ENCODE measurements at regions not wholly inside any gene's neighbourhood (a gene's known extent, or its start where the extent isn't known, plus 50 kb on each side); places are given as distances from the start of the nearest gene placed in this dataset.
A peak's percentile ranks its signal among the peaks of the same experiment; 100 is the strongest.

DNA sequence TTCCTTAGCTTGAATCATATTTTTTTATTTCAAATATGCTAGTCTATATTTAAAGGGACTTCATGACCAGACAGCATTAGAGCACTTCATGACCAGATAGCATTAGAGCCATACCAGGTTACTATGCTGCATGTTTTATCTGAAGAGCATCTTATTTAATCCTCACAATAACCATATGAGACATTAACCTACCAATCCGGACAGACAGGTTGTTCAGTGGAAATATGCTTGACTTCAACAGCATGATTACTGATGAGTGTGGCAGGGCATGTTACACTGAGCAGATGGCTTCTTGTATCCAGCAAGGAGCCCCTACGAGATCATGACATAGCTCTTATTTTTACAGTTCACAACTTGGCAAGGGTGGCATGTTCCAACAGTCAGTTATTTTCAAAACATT, 85.0 kb upstream of the KCTD3 start:
- Mint-ChIP-seq H3K36me3 (ENCODE audit: low read depth, unreplicated experiment) (no peaks in the 10 kb centered on the region), H3K27ac (ENCODE audit: unreplicated experiment) (no peak overlapping the region), H3K4me3 (ENCODE audit: unreplicated experiment) (no peak overlapping the region), H3K27me3 (ENCODE audit: low read depth, unreplicated experiment) (no peaks in the 10 kb centered on the region), H3K4me1 (ENCODE audit: low read depth, unreplicated experiment) (peaks cover 6% of the 10 kb centered on the region), H3K9me3 (ENCODE audit: unreplicated experiment) (peaks cover 4% of the 10 kb centered on the region)
- DNase-seq (ENCODE audit: low read depth), result no peak
- no peaks in the 10 kb centered on the region for H3K36me3 ChIP-seq (ENCODE audit: insufficient read depth, low read length)
- no peak overlapping the region for H3K27ac ChIP-seq (ENCODE audit: low read depth, low read length)
- no peak for FAIRE-seq
- no peak overlapping the region for H3K9ac ChIP-seq (ENCODE audit: low read length)
- H2AFZ ChIP-seq (ENCODE audit: low read depth, low read length), result no peak overlapping the region
- no peak overlapping the region for H3K4me3 ChIP-seq (ENCODE audit: insufficient read depth, low read depth, low read length)
- TF ChIP-seq EZH2 (IDR thresholded peaks at IDR 0.05; ENCODE audit: insufficient read depth, low read length), result no peak
- TF ChIP-seq, protein P1, sequence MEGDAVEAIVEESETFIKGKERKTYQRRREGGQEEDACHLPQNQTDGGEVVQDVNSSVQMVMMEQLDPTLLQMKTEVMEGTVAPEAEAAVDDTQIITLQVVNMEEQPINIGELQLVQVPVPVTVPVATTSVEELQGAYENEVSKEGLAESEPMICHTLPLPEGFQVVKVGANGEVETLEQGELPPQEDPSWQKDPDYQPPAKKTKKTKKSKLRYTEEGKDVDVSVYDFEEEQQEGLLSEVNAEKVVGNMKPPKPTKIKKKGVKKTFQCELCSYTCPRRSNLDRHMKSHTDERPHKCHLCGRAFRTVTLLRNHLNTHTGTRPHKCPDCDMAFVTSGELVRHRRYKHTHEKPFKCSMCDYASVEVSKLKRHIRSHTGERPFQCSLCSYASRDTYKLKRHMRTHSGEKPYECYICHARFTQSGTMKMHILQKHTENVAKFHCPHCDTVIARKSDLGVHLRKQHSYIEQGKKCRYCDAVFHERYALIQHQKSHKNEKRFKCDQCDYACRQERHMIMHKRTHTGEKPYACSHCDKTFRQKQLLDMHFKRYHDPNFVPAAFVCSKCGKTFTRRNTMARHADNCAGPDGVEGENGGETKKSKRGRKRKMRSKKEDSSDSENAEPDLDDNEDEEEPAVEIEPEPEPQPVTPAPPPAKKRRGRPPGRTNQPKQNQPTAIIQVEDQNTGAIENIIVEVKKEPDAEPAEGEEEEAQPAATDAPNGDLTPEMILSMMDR (IDR thresholded peaks at IDR 0.05; ENCODE audit: insufficient read depth, low read depth, low read length), result no peak
- no peaks in the 10 kb centered on the region for H3K79me2 ChIP-seq (ENCODE audit: insufficient read depth, low read length)
- no peaks in the 10 kb centered on the region for H3K4me1 ChIP-seq (ENCODE audit: insufficient read depth, low read length)
- H3K27me3 ChIP-seq (ENCODE audit: insufficient read depth, low read length), result no peaks in the 10 kb centered on the region
- H3K4me2 ChIP-seq (ENCODE audit: low read length), result no peak overlapping the region
- no peaks in the 10 kb centered on the region for H4K20me1 ChIP-seq (ENCODE audit: insufficient read depth, low read length)
- no peaks in the 10 kb centered on the region for H3K9me3 ChIP-seq (ENCODE audit: insufficient read depth, low read depth, low read length)

DNA sequence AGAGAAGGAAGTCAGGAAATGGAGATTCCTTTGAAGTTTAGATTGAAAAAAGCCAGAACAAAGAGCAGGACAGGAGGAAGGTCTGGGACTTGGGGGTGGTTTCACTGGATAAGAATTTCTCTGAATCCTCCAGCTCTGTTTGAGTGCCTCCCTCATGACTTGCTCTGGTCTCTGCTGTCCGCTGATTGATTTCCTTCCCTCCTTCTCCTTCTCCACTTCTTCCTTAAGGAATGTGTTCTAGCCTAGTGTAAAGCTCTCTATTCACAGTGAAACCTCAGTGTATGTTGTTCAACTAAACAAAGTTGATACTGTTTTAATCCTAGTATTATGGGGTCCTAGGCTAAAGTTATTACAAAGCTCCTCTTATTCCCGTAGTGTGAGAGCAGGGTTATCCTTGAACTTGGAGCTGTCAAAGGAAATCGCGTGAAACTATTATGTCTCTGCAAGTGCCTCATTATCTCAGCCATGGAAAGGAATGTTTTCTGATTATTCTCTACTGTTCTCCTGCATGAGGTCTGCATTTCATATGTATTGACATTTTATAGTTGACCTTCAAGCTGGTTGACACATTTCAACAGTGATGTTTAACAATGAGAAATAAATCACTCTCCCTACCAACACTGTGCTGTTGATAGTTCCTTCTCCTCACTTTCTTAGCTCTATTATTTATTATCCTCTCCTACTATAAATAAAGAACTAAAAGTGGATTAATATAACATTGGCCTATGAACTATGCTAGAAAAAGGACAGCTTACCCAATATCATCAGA, 82.7 kb upstream of the KCTD3 start:
- FAIRE-seq (no peak), DNase-seq (ENCODE audit: low read depth) (peak; percentile 24)
- H3K4me3 ChIP-seq (ENCODE audit: insufficient read depth, low read depth, low read length), result no peak overlapping the region
- H3K4me1 Mint-ChIP-seq (ENCODE audit: low read depth, unreplicated experiment), result peaks cover 6% of the 10 kb centered on the region
- TF ChIP-seq, protein P1 (IDR thresholded peaks at IDR 0.05; ENCODE audit: insufficient read depth, low read depth, low read length), result no peak
- TF ChIP-seq EZH2 (IDR thresholded peaks at IDR 0.05; ENCODE audit: insufficient read depth, low read length), result no peak
- no peaks in the 10 kb centered on the region for H3K27me3 Mint-ChIP-seq (ENCODE audit: low read depth, unreplicated experiment)
- no peaks in the 10 kb centered on the region for H3K36me3 ChIP-seq (ENCODE audit: insufficient read depth, low read length)
- H3K9ac ChIP-seq (ENCODE audit: low read length), result no peak overlapping the region
- H2AFZ ChIP-seq (ENCODE audit: low read depth, low read length), result no peak overlapping the region
- H3K4me2 ChIP-seq (ENCODE audit: low read length), result no peak overlapping the region
- no peaks in the 10 kb centered on the region for H3K27me3 ChIP-seq (ENCODE audit: insufficient read depth, low read length)
- H3K4me3 Mint-ChIP-seq (ENCODE audit: unreplicated experiment), result no peak overlapping the region
- H3K27ac ChIP-seq (ENCODE audit: low read depth, low read length), result no peak overlapping the region
- H3K4me1 ChIP-seq (ENCODE audit: insufficient read depth, low read length), result no peaks in the 10 kb centered on the region
- no peaks in the 10 kb centered on the region for H4K20me1 ChIP-seq (ENCODE audit: insufficient read depth, low read length)
- H3K27ac Mint-ChIP-seq (ENCODE audit: unreplicated experiment), result no peak overlapping the region
- H3K36me3 Mint-ChIP-seq (ENCODE audit: low read depth, unreplicated experiment), result no peaks in the 10 kb centered on the region
- H3K9me3 Mint-ChIP-seq (ENCODE audit: unreplicated experiment), result no peaks in the 10 kb centered on the region
- H3K9me3 ChIP-seq (ENCODE audit: insufficient read depth, low read depth, low read length), result no peaks in the 10 kb centered on the region
- H3K79me2 ChIP-seq (ENCODE audit: insufficient read depth, low read length), result no peaks in the 10 kb centered on the region

DNA sequence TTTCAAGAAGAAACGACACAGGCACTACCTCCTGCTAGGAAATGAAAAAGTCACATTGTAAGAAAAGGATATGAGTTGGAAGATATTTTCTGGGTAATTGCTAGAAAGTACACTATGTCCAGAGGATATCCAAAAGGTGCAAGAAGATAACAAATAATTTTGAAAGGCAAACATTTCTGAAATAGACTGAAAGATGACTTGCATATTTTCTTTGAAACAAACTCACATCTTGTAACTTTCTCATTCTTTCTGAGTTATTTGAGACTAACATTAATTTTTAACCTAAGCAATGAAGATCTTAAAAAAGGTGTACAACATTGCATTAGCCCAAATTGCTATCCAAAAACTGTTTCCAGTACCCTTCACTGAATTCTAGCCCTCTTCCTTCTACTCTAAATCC, 79.6 kb upstream of the KCTD3 start:
- H3K9ac ChIP-seq (ENCODE audit: low read length), result no peak overlapping the region
- no peaks in the 10 kb centered on the region for H3K36me3 ChIP-seq (ENCODE audit: insufficient read depth, low read length)
- FAIRE-seq, result no peak
- no peaks in the 10 kb centered on the region for H3K79me2 ChIP-seq (ENCODE audit: insufficient read depth, low read length)
- H3K27me3 ChIP-seq (ENCODE audit: insufficient read depth, low read length), result no peaks in the 10 kb centered on the region
- H3K9me3 Mint-ChIP-seq (ENCODE audit: unreplicated experiment), result peaks cover 6% of the 10 kb centered on the region
- no peaks in the 10 kb centered on the region for H3K4me1 ChIP-seq (ENCODE audit: insufficient read depth, low read length)
- no peaks in the 10 kb centered on the region for H3K9me3 ChIP-seq (ENCODE audit: insufficient read depth, low read depth, low read length)
- TF ChIP-seq EZH2 (IDR thresholded peaks at IDR 0.05; ENCODE audit: insufficient read depth, low read length), result no peak
- TF ChIP-seq, protein P1 (IDR thresholded peaks at IDR 0.05; ENCODE audit: insufficient read depth, low read depth, low read length), result no peak
- H3K4me1 Mint-ChIP-seq (ENCODE audit: low read depth, unreplicated experiment), result peaks cover 6% of the 10 kb centered on the region
- H3K4me3 Mint-ChIP-seq (ENCODE audit: unreplicated experiment), result no peak overlapping the region
- no peak overlapping the region for H3K27ac Mint-ChIP-seq (ENCODE audit: unreplicated experiment)
- no peak overlapping the region for H3K27ac ChIP-seq (ENCODE audit: low read depth, low read length)
- H2AFZ ChIP-seq (ENCODE audit: low read depth, low read length), result no peak overlapping the region
- no peaks in the 10 kb centered on the region for H3K36me3 Mint-ChIP-seq (ENCODE audit: low read depth, unreplicated experiment)
- no peaks in the 10 kb centered on the region for H3K27me3 Mint-ChIP-seq (ENCODE audit: low read depth, unreplicated experiment)
- H3K4me2 ChIP-seq (ENCODE audit: low read length), result no peak overlapping the region
- no peak overlapping the region for H3K4me3 ChIP-seq (ENCODE audit: insufficient read depth, low read depth, low read length)
- no peaks in the 10 kb centered on the region for H4K20me1 ChIP-seq (ENCODE audit: insufficient read depth, low read length)
- DNase-seq (ENCODE audit: low read depth), result no peak

All from astrocyte (in vitro differentiated cells and primary cell).